RWPE1 (cell line): ENCODE measurements at regions not wholly inside any gene's neighbourhood (a gene's known extent, or its start where the extent isn't known, plus 50 kb on each side); places are given as distances from the start of the nearest gene placed in this dataset.
"Not testable (repeated sequence)": the region's sequence is repeated elsewhere in the genome, so short reads cannot be mapped to it uniquely, and the experiment has no call there.

Source experiments
- CTCF ChIA-PET: fragments of 350-600 bp; sonication (Branson Sonifier 250); formaldehyde crosslinking; extraction: SDS; loops from one replicate; lab custom pipeline; 2021; lab: Yijun Ruan, JAX
- POLR2A ChIA-PET: fragments of 400-600 bp; formaldehyde crosslinking; extraction: SDS; loops from one replicate; lab custom pipeline; 2020; ENCODE audit warnings: antibody characterized with exemption; ENCODE audit not compliant: low non-redundant PET; lab: Yijun Ruan, JAX
- DNase-seq: peaks from one replicate; pipeline ENCODE4 v3.0.0; 2012; ENCODE audit warnings: low spot score
- H3K27ac ChIP-seq: fragments of 450-650 bp; 2 replicates; pipeline ENCODE4 v1.5.1; 2017
- CTCF ChIP-seq: fragments of 450-650 bp; conservative IDR thresholded peaks from 2 replicates; pipeline ENCODE4 v1.5.1; 2017; ENCODE audit warnings: low read depth, mild to moderate bottlenecking

- CTCF ChIA-PET = interaction anchor here (0.7 kb wide), 1 partner anchor 15 kb away, joined by 3 read pairs; no protein-coding TSS in a partner anchor
- no peak for DNase-seq
- no peak for TF ChIP-seq CTCF
- POLR2A ChIA-PET = interaction anchor here (0.5 kb wide), 1 partner anchor 20 kb away, joined by 3 read pairs; no protein-coding TSS in a partner anchor
- no peak overlapping the region for H3K27ac ChIP-seq
Measured at GRCh38 chr2:59830601-59831000, 722.9 kb downstream of the BCL11A start.

DNA sequence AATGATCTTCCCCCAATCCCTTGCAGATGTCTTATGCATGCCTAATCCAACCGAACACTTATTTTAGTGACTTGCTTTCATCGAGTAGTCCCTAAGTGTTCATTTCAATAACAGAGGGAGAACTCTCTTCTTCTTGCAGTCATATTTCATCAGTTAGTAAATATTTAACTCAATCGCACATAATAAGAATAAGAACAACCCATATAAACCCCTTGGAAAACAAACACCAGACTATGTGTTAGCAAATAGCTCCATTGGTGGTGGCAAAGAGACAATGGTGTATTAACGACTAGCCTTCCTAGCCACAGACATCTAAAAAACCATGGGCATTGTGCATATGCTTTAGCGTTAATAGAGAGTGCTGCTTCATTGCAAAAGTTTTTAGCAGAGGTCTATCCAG, 725.8 kb downstream of the BCL11A start:
- CTCF ChIA-PET = no interaction called here
- POLR2A ChIA-PET = no interaction called here
- DNase-seq = no peak
- no peak overlapping the region for H3K27ac ChIP-seq
- TF ChIP-seq CTCF = no peak

- ChIA-PET CTCF (no interaction called here), POLR2A (no interaction called here)
- DNase-seq = no peak
- H3K27ac ChIP-seq = no peak overlapping the region
- TF ChIP-seq CTCF = no peak
Measured at GRCh38 chr2:59826177-59826576, 727.3 kb downstream of the BCL11A start.

DNA sequence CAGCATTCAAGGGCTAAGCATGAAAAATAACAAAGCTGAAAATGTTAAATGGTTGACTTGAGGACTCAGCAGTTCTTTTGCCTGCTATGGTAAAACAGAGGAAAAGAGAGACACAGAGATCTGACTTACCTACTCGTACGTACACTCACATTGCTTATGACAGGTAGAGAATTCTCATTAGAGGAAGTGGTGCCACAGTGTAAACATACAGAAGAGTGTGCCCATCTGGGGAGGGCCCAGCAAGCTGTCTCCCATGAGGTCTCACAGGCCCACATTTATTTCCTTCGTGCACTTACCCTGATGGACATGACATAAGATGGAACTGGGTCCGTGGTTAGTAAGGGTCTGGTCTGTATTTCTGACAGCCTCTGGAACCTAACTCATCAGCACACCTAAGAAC, 729.1 kb downstream of the BCL11A start:
- no peak for TF ChIP-seq CTCF
- POLR2A ChIA-PET = no interaction called here
- H3K27ac ChIP-seq = no peak overlapping the region
- CTCF ChIA-PET = interaction anchor here (0.7 kb wide), 2 partner anchors 571 to 737 kb away, joined by 3 read pairs; no protein-coding TSS in a partner anchor
- DNase-seq = no peak

DNA sequence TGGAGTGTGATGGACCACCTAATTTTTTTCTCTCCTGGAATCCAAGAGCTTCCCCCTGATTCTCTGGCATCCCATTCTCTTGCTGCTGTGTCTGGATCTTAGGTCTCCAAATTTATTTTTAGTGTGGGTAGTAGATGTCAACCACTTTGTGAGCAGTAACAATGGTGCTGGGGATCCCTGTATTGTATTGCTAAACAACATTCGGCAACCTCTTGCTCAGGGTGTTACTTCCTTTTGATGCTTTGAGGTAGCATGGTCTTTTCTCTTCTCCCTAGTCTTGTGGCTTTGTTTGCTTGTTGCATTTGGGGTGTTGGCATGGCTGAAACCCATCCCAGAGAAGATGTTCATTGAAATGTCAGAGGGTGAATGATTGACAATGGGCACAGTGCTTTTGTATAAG, 737.4 kb downstream of the BCL11A start:
- H3K27ac ChIP-seq = no peak overlapping the region
- CTCF ChIA-PET = interaction anchor here (0.7 kb wide), 1 partner anchor 87 kb away, joined by 3 read pairs; no protein-coding TSS in a partner anchor
- TF ChIP-seq CTCF = no peak
- DNase-seq = no peak
- POLR2A ChIA-PET = no interaction called here

GRCh38 chr2:59810283-59810682, 743.2 kb downstream of the BCL11A start:
- H3K27ac ChIP-seq, DNase-seq, CTCF ChIA-PET: not testable (repeated sequence)
- POLR2A ChIA-PET = interaction anchor here (0.6 kb wide), 1 partner anchor 20 kb away, joined by 3 read pairs; no protein-coding TSS in a partner anchor

DNA sequence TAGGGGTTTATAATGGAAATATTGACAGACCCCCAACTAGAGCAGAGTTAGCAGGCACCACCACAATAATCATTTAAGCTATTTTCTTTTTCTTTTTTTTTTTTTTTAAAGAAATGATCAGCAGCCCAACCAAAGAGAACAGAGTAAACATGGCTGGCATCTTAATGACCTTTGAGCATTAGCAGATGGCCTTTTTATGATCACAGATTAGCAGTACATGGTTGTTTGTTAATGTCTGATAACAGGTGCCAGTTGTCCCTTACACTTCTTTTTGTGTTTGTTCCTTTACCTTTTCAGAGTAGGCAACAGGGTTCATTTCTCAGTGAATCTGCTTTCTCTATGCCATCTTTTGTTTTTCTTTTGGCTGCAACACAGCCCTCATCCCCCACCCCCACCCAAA, 747.0 kb downstream of the BCL11A start:
- DNase-seq = no peak
- no peak overlapping the region for H3K27ac ChIP-seq
- CTCF ChIA-PET = interaction anchor here (0.8 kb wide), 1 partner anchor 306 kb away, joined by 3 read pairs; no protein-coding TSS in a partner anchor
- TF ChIP-seq CTCF = no peak
- POLR2A ChIA-PET = no interaction called here
